Activated naive CD8-positive, alpha-beta T cell treated with anti-CD3 and anti-CD28 coated beads, Interleukin-2, amount 50 U/mL, for 24 hours (primary cell): ENCODE measurements at regions not wholly inside any gene's neighbourhood (a gene's known extent, or its start where the extent isn't known, plus 50 kb on each side); places are given as distances from the start of the nearest gene placed in this dataset.

Experiments
- ATAC-seq: fragments of 150-1000 bp; cut with Tn5 transposase; one replicate; pipeline ENCODE4 v1.10.0; 2021
- DNase-seq: peaks from one replicate; pipeline ENCODE4 v3.0.0; 2021
- H3K27ac Mint-ChIP-seq: one replicate; pipeline ENCODE4 v1.8.0; 2021; ENCODE audit warnings: mild to moderate bottlenecking, mixed read lengths
- H3K27me3 Mint-ChIP-seq: one replicate; pipeline ENCODE4 v1.8.0; 2021; ENCODE audit warnings: mixed read lengths
- H3K36me3 Mint-ChIP-seq: one replicate; pipeline ENCODE4 v1.8.0; 2021; ENCODE audit warnings: low read depth, mixed read lengths
- H3K4me1 Mint-ChIP-seq: one replicate; pipeline ENCODE4 v1.8.0; 2021; ENCODE audit warnings: mixed read lengths
- H3K4me3 Mint-ChIP-seq: one replicate; pipeline ENCODE4 v1.8.0; 2021; ENCODE audit warnings: mild to moderate bottlenecking, moderate library complexity, mixed read lengths
- H3K9me3 Mint-ChIP-seq: one replicate; pipeline ENCODE4 v1.8.0; 2021; ENCODE audit warnings: mixed read lengths

GRCh38 chr6:134866563-134866962 lies 83.3 kb downstream of the ALDH8A1 start:
- Mint-ChIP-seq H3K27me3 (peaks cover 3% of the 10 kb centered on the region), H3K27ac (no peak overlapping the region), H3K36me3 (no peaks in the 10 kb centered on the region), H3K4me3 (no peak overlapping the region), H3K9me3 (no peaks in the 10 kb centered on the region), H3K4me1 (peaks cover 6% of the 10 kb centered on the region)
- ATAC-seq, result no peak
- no peak for DNase-seq

GRCh38 chr6:134864558-134864957 lies 85.3 kb downstream of the ALDH8A1 start:
- H3K4me3 Mint-ChIP-seq, result no peak overlapping the region
- H3K4me1 Mint-ChIP-seq, result no peaks in the 10 kb centered on the region
- H3K27me3 Mint-ChIP-seq, result peaks cover 3% of the 10 kb centered on the region
- no peaks in the 10 kb centered on the region for H3K36me3 Mint-ChIP-seq
- no peaks in the 10 kb centered on the region for H3K9me3 Mint-ChIP-seq
- ATAC-seq (no peak), DNase-seq (no peak)
- no peak overlapping the region for H3K27ac Mint-ChIP-seq

- Mint-ChIP-seq H3K27me3 (peaks cover 3% of the 10 kb centered on the region), H3K4me1 (no peaks in the 10 kb centered on the region), H3K9me3 (no peaks in the 10 kb centered on the region), H3K36me3 (no peaks in the 10 kb centered on the region), H3K27ac (no peak overlapping the region), H3K4me3 (no peak overlapping the region)
- no peak for DNase-seq
- ATAC-seq, result no peak
Observed at GRCh38 chr6:134863763-134864510, 86.0 kb downstream of the ALDH8A1 start.

DNA sequence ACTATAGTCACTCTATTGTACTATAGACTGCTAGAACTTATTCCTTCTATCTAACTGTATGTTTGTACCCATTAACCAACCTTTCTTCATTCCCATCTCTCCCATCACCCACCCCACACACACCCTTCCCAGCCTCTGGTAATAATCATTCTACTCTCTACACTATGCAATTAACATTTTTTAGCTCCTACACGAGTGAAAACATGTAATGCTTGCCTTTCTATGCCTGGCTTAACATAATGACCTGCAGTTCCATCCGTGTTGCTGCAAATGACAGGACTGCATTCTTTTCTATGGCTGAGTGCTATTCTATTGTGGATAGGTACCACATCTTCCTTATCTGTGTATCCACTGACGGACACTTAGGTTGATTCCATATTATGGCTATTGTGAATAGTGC lies 95.5 kb downstream of the ALDH8A1 start:
- Mint-ChIP-seq H3K4me3 (no peak overlapping the region), H3K27ac (no peak overlapping the region), H3K4me1 (no peaks in the 10 kb centered on the region), H3K27me3 (no peaks in the 10 kb centered on the region), H3K9me3 (no peaks in the 10 kb centered on the region), H3K36me3 (no peaks in the 10 kb centered on the region)
- ATAC-seq, result no peak
- no peak for DNase-seq

DNA sequence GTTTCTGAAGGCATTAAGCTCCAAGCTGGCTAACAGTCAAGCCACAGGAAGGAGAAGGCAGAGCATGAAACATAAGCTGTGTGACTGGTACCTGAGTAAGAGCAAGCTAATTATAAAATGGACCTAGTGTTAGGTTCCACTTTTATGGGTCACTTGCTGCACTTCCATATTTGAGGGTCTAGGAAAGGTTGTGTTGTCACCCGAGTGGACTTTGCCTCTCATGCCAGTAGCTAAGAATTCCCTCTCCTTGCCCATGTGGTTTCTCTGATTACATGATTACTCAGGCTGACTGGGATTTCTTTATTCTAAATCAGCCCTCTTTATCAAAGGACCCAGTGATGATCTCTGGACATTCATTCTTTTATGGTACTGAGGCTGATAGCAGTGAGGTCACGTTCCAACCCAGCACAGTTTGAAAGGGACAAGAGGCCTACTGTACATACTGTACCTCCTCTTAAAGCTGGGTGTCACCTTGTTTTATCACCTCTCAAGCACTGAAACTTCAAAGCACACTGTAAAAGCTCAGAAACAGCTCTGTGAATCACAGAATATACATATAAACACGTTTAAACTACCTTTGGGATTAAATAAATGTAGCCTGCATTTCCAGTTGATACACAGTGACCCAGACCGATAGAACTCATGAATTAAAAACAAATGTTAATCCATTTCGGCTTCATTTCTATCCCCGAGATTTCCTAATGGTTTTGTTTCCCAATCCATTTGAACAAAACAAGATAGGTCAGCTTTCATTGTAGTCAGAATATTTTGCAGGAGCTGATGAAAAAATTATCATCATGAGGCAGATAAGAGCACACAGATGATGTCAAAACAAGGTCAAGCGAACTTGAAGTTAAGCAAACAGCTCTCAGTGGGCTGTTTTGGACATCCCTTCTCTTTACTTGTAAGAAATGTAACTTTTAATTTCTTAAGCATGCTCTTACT lies 96.5 kb downstream of the ALDH8A1 start:
- no peaks in the 10 kb centered on the region for H3K27me3 Mint-ChIP-seq
- ATAC-seq (no peak), DNase-seq (no peak)

DNA sequence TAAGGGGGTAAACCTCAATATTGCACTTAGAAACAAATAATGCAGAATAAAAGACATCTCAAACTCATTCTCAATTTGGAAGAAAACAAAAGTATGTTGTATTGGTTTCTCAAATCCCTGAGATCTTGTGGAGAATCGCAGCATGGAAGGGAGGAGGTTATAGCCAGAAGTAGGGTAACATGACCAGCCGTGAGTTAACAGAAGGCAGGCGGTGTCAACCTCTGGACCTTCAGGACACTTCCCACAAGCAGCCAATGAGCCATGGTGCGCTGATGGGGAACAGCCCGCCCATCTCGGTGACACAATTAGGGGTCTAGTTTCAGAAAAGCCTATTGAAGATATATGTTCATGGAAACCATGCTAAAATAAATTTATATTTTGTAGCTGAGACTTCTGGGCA lies 98.4 kb downstream of the ALDH8A1 start:
- no peak for DNase-seq
- ATAC-seq, result no peak
- no peak overlapping the region for H3K4me3 Mint-ChIP-seq
- H3K27me3 Mint-ChIP-seq, result no peaks in the 10 kb centered on the region
- H3K4me1 Mint-ChIP-seq, result no peaks in the 10 kb centered on the region
- H3K36me3 Mint-ChIP-seq, result no peaks in the 10 kb centered on the region
- no peak overlapping the region for H3K27ac Mint-ChIP-seq
- no peaks in the 10 kb centered on the region for H3K9me3 Mint-ChIP-seq

More for the DNA sequence above, 96.5 kb downstream of the ALDH8A1 start:
- Mint-ChIP-seq H3K4me1 (no peaks in the 10 kb centered on the region), H3K9me3 (no peaks in the 10 kb centered on the region), H3K36me3 (no peaks in the 10 kb centered on the region), H3K4me3 (no peak overlapping the region), H3K27ac (no peak overlapping the region)

DNA sequence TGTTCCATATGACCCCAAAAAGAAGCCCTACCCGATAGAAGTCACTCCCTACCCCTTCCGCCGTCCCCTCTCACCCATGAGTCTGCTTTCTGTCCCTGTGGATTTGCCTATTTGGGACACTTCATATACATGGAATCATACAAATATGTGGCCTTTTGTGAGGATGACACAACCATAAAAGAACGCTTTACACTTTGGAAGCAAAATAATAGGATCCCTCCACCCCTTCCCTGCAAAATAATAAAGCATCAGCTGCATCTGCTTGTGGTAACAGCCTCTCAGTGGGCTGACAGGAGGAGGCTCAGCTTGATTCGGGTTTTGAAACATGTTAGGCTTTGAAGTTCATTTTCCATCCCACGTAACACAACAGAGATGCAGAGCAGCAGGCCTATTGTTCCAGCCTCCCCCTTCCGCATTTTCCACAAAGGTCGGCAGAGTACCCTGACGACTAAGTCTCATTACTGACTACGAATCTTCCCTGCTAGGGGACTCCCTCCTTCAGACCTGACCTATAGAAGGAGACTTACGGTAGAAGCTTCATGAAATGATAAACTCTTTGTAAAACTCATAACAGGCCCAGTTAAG lies 99.1 kb downstream of the ALDH8A1 start:
- DNase-seq (no peak), ATAC-seq (no peak)
- no peaks in the 10 kb centered on the region for H3K9me3 Mint-ChIP-seq
- no peaks in the 10 kb centered on the region for H3K36me3 Mint-ChIP-seq
- H3K27me3 Mint-ChIP-seq, result no peaks in the 10 kb centered on the region
- no peak overlapping the region for H3K4me3 Mint-ChIP-seq
- no peak overlapping the region for H3K27ac Mint-ChIP-seq
- no peaks in the 10 kb centered on the region for H3K4me1 Mint-ChIP-seq

GRCh38 chr6:134849920-134850447 lies 99.9 kb downstream of the ALDH8A1 start:
- no peak for ATAC-seq
- no peaks in the 10 kb centered on the region for H3K4me1 Mint-ChIP-seq
- H3K4me3 Mint-ChIP-seq, result no peak overlapping the region
- DNase-seq, result no peak
- H3K9me3 Mint-ChIP-seq, result no peaks in the 10 kb centered on the region
- H3K27me3 Mint-ChIP-seq, result no peaks in the 10 kb centered on the region
- H3K36me3 Mint-ChIP-seq, result no peaks in the 10 kb centered on the region
- no peak overlapping the region for H3K27ac Mint-ChIP-seq

DNA sequence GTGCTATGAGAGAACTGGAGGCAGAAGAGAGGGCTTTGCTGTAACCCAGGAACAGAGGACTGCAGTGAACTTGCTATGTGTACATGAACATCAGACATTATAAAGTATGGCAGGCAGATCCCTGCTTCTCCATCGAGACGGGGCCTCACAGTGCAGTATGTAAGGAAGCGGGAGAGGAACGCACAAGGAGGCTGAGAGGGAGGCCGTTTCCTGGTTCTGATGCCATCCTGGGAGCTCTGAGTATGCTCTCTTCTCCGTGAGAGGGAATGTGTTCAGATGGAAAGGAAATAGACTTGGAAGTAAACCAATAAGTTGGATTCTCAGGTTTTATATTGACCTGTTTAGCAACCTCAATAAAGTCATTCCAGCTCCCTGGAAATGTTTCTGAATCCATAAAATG lies 101.8 kb downstream of the ALDH8A1 start:
- H3K4me1 Mint-ChIP-seq, result no peaks in the 10 kb centered on the region
- H3K27me3 Mint-ChIP-seq, result no peaks in the 10 kb centered on the region
- H3K4me3 Mint-ChIP-seq, result no peak overlapping the region
- H3K36me3 Mint-ChIP-seq, result no peaks in the 10 kb centered on the region
- no peak overlapping the region for H3K27ac Mint-ChIP-seq
- ATAC-seq, result no peak
- no peaks in the 10 kb centered on the region for H3K9me3 Mint-ChIP-seq
- DNase-seq, result no peak

GRCh38 chr6:134846865-134847264 lies 103.0 kb downstream of the ALDH8A1 start:
- Mint-ChIP-seq H3K4me1 (no peaks in the 10 kb centered on the region), H3K4me3 (no peak overlapping the region), H3K27ac (no peak overlapping the region), H3K9me3 (no peaks in the 10 kb centered on the region), H3K36me3 (no peaks in the 10 kb centered on the region), H3K27me3 (peaks cover 1% of the 10 kb centered on the region)
- DNase-seq (no peak), ATAC-seq (no peak)

DNA sequence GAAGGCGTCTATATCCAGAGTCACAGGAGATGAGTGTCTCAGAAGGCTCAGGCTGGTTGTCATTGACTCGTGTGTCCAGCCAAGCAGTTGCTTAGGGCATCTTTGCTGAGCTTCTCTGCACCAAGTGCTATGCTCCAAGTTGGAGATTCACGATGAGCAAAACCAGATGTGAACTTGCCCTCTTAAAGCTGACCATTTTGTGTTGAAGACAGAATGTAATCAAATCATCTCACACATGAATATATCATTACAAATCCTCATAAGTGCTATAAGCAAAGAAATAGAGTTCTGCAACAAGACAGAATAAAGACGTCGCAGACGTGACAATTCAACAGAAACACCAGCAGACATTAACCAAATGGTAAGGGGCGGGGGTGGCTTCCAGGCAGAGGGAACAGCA lies 103.9 kb downstream of the ALDH8A1 start:
- Mint-ChIP-seq H3K4me3 (no peak overlapping the region), H3K27me3 (peaks cover 2% of the 10 kb centered on the region), H3K27ac (no peak overlapping the region), H3K4me1 (no peaks in the 10 kb centered on the region), H3K9me3 (no peaks in the 10 kb centered on the region), H3K36me3 (no peaks in the 10 kb centered on the region)
- no peak for ATAC-seq
- DNase-seq, result no peak

DNA sequence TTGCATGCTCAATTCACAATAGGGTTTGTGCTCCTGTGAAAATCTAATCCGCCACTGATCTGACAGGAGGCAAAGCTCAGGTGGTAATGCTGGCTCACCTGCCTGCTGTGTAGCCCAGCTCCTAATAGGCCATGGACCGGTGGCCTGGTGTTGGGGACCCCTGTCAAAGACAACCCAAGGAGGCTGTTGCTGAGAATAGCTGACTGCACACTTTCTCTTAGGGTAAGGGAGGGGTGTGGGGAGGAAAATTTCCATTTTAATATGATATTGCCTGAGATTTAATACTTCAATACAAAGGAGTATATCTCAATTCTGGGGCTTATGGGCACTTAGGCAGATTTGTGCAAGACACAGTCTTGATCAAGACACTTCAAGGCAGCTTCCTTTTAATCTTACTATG lies 105.8 kb downstream of the ALDH8A1 start:
- no peak for ATAC-seq
- no peak for DNase-seq
- Mint-ChIP-seq H3K36me3 (no peaks in the 10 kb centered on the region), H3K27me3 (peaks cover 2% of the 10 kb centered on the region), H3K4me1 (no peaks in the 10 kb centered on the region), H3K27ac (no peak overlapping the region), H3K4me3 (no peak overlapping the region), H3K9me3 (no peaks in the 10 kb centered on the region)

GRCh38 chr6:134840086-134840867 lies 109.6 kb downstream of the ALDH8A1 start:
- Mint-ChIP-seq H3K4me1 (no peaks in the 10 kb centered on the region), H3K4me3 (no peak overlapping the region), H3K9me3 (no peaks in the 10 kb centered on the region), H3K27ac (no peak overlapping the region), H3K36me3 (no peaks in the 10 kb centered on the region), H3K27me3 (peaks cover 3% of the 10 kb centered on the region)
- DNase-seq, result no peak
- no peak for ATAC-seq

GRCh38 chr6:134835993-134836392 lies 113.9 kb downstream of the ALDH8A1 start:
- DNase-seq (no peak), ATAC-seq (no peak)
- Mint-ChIP-seq H3K4me1 (no peaks in the 10 kb centered on the region), H3K27ac (no peak overlapping the region), H3K9me3 (no peaks in the 10 kb centered on the region), H3K4me3 (no peak overlapping the region), H3K36me3 (no peaks in the 10 kb centered on the region), H3K27me3 (peaks cover 1% of the 10 kb centered on the region)
